Trophoblast cell (in vitro differentiated cells and primary cell): ENCODE measurements at regions not wholly inside any gene's neighbourhood (a gene's known extent, or its start where the extent isn't known, plus 50 kb on each side); places are given as distances from the start of the nearest gene placed in this dataset.
"Not testable (repeated sequence)": the region's sequence is repeated elsewhere in the genome, so short reads cannot be mapped to it uniquely, and the experiment has no call there.

ENCODE experiments used
- DNase-seq, 2 donors: peaks; one replicate each; pipeline ENCODE4 v3.0.0-alpha.2; 2016
- H2AFZ ChIP-seq: 2 replicates; pipeline ENCODE4 v1.6.1; 2013; ENCODE audit warnings: low read length, moderate library complexity, mild to moderate bottlenecking; ENCODE audit not compliant: insufficient read depth, poor library complexity
- H2AK5ac ChIP-seq: 2 replicates; pipeline ENCODE4 v1.6.1; 2013; ENCODE audit warnings: mild to moderate bottlenecking, low read length
- H2BK120ac ChIP-seq: 2 replicates; pipeline ENCODE4 v1.6.1; 2013; ENCODE audit warnings: low read length, mild to moderate bottlenecking, moderate library complexity; ENCODE audit not compliant: insufficient read depth, poor library complexity
- H2BK12ac ChIP-seq: 2 replicates; pipeline ENCODE4 v1.6.1; 2013; ENCODE audit warnings: mild to moderate bottlenecking, low read length, moderate library complexity
- H2BK5ac ChIP-seq: 2 replicates; pipeline ENCODE4 v1.6.1; 2013; ENCODE audit warnings: low read length, low read depth, moderate library complexity, mild to moderate bottlenecking; ENCODE audit not compliant: poor library complexity
- H3K14ac ChIP-seq: 2 replicates; pipeline ENCODE4 v1.6.1; 2013; ENCODE audit warnings: mild to moderate bottlenecking, low read length
- H3K18ac ChIP-seq: 2 replicates; pipeline ENCODE4 v1.6.1; 2013; ENCODE audit warnings: mild to moderate bottlenecking, low read length
- H3K23ac ChIP-seq: 2 replicates; pipeline ENCODE4 v1.6.1; 2013; ENCODE audit warnings: low read length
- H3K27ac ChIP-seq: 2 replicates; pipeline ENCODE4 v1.5.1; 2013; ENCODE audit warnings: low read depth, mild to moderate bottlenecking, inconsistent platforms, low read length, moderate library complexity
- H3K27me3 ChIP-seq: 2 replicates; pipeline ENCODE4 v1.6.1; 2013; ENCODE audit warnings: inconsistent platforms, mild to moderate bottlenecking, low read length, moderate library complexity; ENCODE audit not compliant: insufficient read depth
- H3K36me3 ChIP-seq, 2 experiments: 1 replicate in 1 of 2; 2 replicates in 1 of 2; pipeline ENCODE4 v1.6.1; 2013; ENCODE audit warnings: low read length in 2 of 2, mild to moderate bottlenecking in 2 of 2, moderate library complexity in 1 of 2; ENCODE audit not compliant: insufficient read depth in 2 of 2, control insufficient read depth in 1 of 2
- H3K4ac ChIP-seq: 2 replicates; pipeline ENCODE4 v1.6.1; 2013; ENCODE audit warnings: low read depth, mild to moderate bottlenecking, low read length, moderate library complexity
- H3K4me1 ChIP-seq, 2 experiments: 1 replicate in 1 of 2; 2 replicates in 1 of 2; pipeline ENCODE4 v1.6.1; 2013; ENCODE audit warnings: low read length in 2 of 2, mild to moderate bottlenecking in 2 of 2, moderate library complexity in 1 of 2; ENCODE audit not compliant: insufficient read depth in 2 of 2, control insufficient read depth in 1 of 2
- H3K4me2 ChIP-seq: 2 replicates; pipeline ENCODE4 v1.6.1; 2013; ENCODE audit warnings: inconsistent platforms, mild to moderate bottlenecking, low read length, moderate library complexity
- H3K4me3 ChIP-seq: 2 replicates; pipeline ENCODE4 v1.5.1; 2013; ENCODE audit warnings: mild to moderate bottlenecking, low read depth, low read length, inconsistent platforms
- H3K79me1 ChIP-seq: one replicate; pipeline ENCODE4 v1.6.1; 2013; ENCODE audit warnings: low read length
- H3K79me2 ChIP-seq: 2 replicates; pipeline ENCODE4 v1.6.1; 2013; ENCODE audit warnings: low read length, mild to moderate bottlenecking; ENCODE audit not compliant: control insufficient read depth, insufficient read depth, poor library complexity
- H3K9ac ChIP-seq: 2 replicates; pipeline ENCODE4 v1.6.1; 2013; ENCODE audit warnings: mild to moderate bottlenecking, low read length
- H3K9me3 ChIP-seq: 2 replicates; pipeline ENCODE4 v1.6.1; 2013; ENCODE audit warnings: low read depth, mild to moderate bottlenecking, control low read depth, inconsistent platforms, low read length; ENCODE audit not compliant: insufficient read depth
- H4K12ac ChIP-seq: 2 replicates; pipeline ENCODE4 v1.6.1; 2013; ENCODE audit warnings: low read depth, mild to moderate bottlenecking, low read length, moderate library complexity
- H4K8ac ChIP-seq: 2 replicates; pipeline ENCODE4 v1.6.1; 2013; ENCODE audit warnings: low read depth, mild to moderate bottlenecking, low read length, moderate library complexity
- H4K91ac ChIP-seq: one replicate; pipeline ENCODE4 v1.6.1; 2013; ENCODE audit warnings: low read depth, mild to moderate bottlenecking, low read length, moderate library complexity
- WGBS: extraction: QIAGEN DNeasy Blood & Tissue Kit; methylation state at CpG from one replicate; pipeline ENCODE4 v1.1.7; 2013; ENCODE audit warnings: missing lambda C conversion rate; ENCODE audit not compliant: insufficient read length, insufficient coverage; ENCODE audit errors: extremely low coverage; 5-methylcytosine and 5-hydroxymethylcytosine counted together

- no peak overlapping the region for H3K9ac ChIP-seq
- H3K23ac ChIP-seq = no peak overlapping the region
- no peak overlapping the region for H2AFZ ChIP-seq
- no peak for DNase-seq
- H4K91ac ChIP-seq = no peak overlapping the region
- no peaks in the 10 kb centered on the region for H3K27me3 ChIP-seq
- no peak overlapping the region for H3K4me2 ChIP-seq
- H4K12ac ChIP-seq = no peak overlapping the region
- peaks cover 0 to 1% of the 10 kb centered on the region in 2 experiments for H3K4me1 ChIP-seq
- H2BK5ac ChIP-seq = no peak overlapping the region
- no peak overlapping the region for H3K27ac ChIP-seq
- H3K79me1 ChIP-seq = no peaks in the 10 kb centered on the region
- H3K79me2 ChIP-seq = no peaks in the 10 kb centered on the region
- H3K14ac ChIP-seq = no peak overlapping the region
- H4K8ac ChIP-seq = no peak overlapping the region
- H2BK120ac ChIP-seq = no peak overlapping the region
- H3K36me3 ChIP-seq = no peaks in the 10 kb centered on the region
- H3K4me3 ChIP-seq = no peak overlapping the region
- no peak overlapping the region for H2AK5ac ChIP-seq
- H3K4ac ChIP-seq = no peak overlapping the region
- H3K9me3 ChIP-seq = peaks cover 2% of the 10 kb centered on the region
- H3K18ac ChIP-seq = no peak overlapping the region
- WGBS = no CpG with 5 or more reads among the region's 3 CpGs
- no peak overlapping the region for H2BK12ac ChIP-seq
Measured at GRCh38 chr10:91002656-91003055, 81.8 kb upstream of the ANKRD1 start.

- not testable (repeated sequence) for H3K27ac ChIP-seq, H4K12ac ChIP-seq, H2BK120ac ChIP-seq, H3K79me2 ChIP-seq, H2AFZ ChIP-seq, DNase-seq, H3K18ac ChIP-seq, H3K4ac ChIP-seq, H3K9ac ChIP-seq, H2AK5ac ChIP-seq, H3K27me3 ChIP-seq, H3K4me1 ChIP-seq, H3K23ac ChIP-seq, H3K4me3 ChIP-seq, H4K8ac ChIP-seq, H3K36me3 ChIP-seq, H3K4me2 ChIP-seq, H3K9me3 ChIP-seq, H3K79me1 ChIP-seq, H2BK5ac ChIP-seq, H2BK12ac ChIP-seq, H4K91ac ChIP-seq, H3K14ac ChIP-seq
- no CpG with 5 or more reads among the region's 1 CpG for WGBS
Measured at GRCh38 chr10:91003379-91003778, 82.5 kb upstream of the ANKRD1 start.

- not testable (repeated sequence) for H3K4me2 ChIP-seq, DNase-seq, H3K4me3 ChIP-seq, H3K4me1 ChIP-seq, H3K79me1 ChIP-seq, H2AFZ ChIP-seq, H2BK120ac ChIP-seq, H3K27ac ChIP-seq, H3K14ac ChIP-seq, H3K9ac ChIP-seq, H4K91ac ChIP-seq, H3K18ac ChIP-seq, H2AK5ac ChIP-seq, H2BK5ac ChIP-seq, H4K12ac ChIP-seq, H3K23ac ChIP-seq, H3K36me3 ChIP-seq, H3K27me3 ChIP-seq, H3K9me3 ChIP-seq, H4K8ac ChIP-seq, H3K4ac ChIP-seq, H2BK12ac ChIP-seq, H3K79me2 ChIP-seq
- WGBS = no CpG with 5 or more reads among the region's 3 CpGs
Measured at GRCh38 chr10:91005276-91005675, 84.4 kb upstream of the ANKRD1 start.

- no peak overlapping the region for H3K9ac ChIP-seq
- H3K4me1 ChIP-seq = peaks cover 0 to 5% of the 10 kb centered on the region in 2 experiments
- no CpG with 5 or more reads among the region's 2 CpGs for WGBS
- DNase-seq = peak; percentile 48 to 81
- no peak overlapping the region for H3K23ac ChIP-seq
- no peak overlapping the region for H3K18ac ChIP-seq
- H2AK5ac ChIP-seq = no peak overlapping the region
- H2AFZ ChIP-seq = no peak overlapping the region
- no peak overlapping the region for H4K91ac ChIP-seq
- no peak overlapping the region for H2BK120ac ChIP-seq
- H3K36me3 ChIP-seq = no peaks in the 10 kb centered on the region
- no peak overlapping the region for H4K12ac ChIP-seq
- H3K27ac ChIP-seq = no peak overlapping the region
- no peak overlapping the region for H3K4me3 ChIP-seq
- H3K4ac ChIP-seq = no peak overlapping the region
- no peak overlapping the region for H3K14ac ChIP-seq
- H4K8ac ChIP-seq = no peak overlapping the region
- no peaks in the 10 kb centered on the region for H3K79me2 ChIP-seq
- no peaks in the 10 kb centered on the region for H3K9me3 ChIP-seq
- no peaks in the 10 kb centered on the region for H3K27me3 ChIP-seq
- no peak overlapping the region for H3K4me2 ChIP-seq
- no peaks in the 10 kb centered on the region for H3K79me1 ChIP-seq
- no peak overlapping the region for H2BK5ac ChIP-seq
- no peak overlapping the region for H2BK12ac ChIP-seq
Measured at GRCh38 chr10:91006001-91006751, 85.3 kb upstream of the ANKRD1 start.
